HG02970 (cell line): ENCODE measurements at regions not wholly inside any gene's neighbourhood (a gene's known extent, or its start where the extent isn't known, plus 50 kb on each side); places are given as distances from the start of the nearest gene placed in this dataset.
"Not testable (repeated sequence)": the region's sequence is repeated elsewhere in the genome, so short reads cannot be mapped to it uniquely, and the experiment has no call there.

ENCODE experiments used
- ATAC-seq: cut with Tn5 transposase; IDR thresholded peaks from one replicate; pipeline ENCODE4 v1.9.1; 2021; ENCODE audit warnings: mild to moderate bottlenecking, moderate library complexity, moderate number of reproducible peaks; ENCODE audit not compliant: unreplicated experiment, low FRiP score

DNA sequence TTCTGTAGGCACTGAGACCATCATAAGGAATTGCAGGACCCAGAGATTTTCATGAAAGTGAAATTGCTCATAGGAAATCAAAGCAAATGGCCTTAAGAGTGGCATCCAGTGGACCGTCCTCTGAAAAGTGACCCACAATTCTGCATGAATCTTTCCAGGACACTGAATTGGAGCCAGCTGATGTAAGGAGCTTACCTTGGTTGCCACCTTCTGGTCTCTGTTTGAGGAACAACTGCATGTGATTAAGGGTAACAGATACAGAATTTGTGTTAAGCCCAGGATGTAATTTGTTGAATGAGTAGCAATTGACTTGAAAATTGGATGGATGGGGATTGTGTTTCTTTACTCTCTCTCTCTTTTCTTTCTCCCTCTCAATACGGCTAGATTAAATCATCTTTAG, 49.9 kb upstream of the GAS1 start:
- ATAC-seq: no peak

DNA sequence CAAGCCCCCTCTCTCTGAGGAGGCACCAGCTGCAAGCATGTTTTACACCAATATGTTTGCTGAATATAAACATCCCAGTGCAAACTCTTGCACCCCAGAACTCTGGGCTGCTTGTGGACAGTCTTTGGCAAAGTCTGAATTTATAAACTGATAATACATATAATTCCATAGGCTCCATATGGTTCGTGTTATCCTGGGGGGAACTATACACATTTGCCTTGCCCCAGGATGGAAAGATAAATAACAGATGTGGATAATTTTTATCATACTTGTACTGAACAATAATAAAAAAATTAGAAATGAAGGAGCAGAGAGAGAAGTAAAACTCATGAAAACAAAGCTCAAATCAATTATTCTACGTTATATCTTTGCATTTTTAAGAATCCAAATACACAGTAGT, 50.6 kb upstream of the GAS1 start:
- ATAC-seq: no peak

DNA sequence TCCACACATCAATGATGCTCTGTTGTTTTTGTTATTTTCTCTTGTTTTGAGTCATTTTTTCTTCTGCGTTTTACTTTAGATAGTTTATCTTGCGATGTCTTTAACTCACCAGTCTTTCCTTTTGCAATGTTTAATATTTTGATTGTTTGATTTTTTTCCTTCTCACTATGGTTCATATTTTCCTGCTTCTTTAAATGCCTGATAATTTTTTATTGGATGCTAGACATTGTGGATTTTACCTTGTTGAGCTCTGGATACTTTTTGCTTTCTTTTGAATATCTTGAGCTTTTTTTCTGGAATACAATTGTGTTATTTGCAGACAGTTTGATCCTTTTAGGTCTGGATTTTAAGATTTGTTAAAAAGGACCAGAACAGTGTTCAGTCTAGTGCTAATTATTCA, 55.2 kb upstream of the GAS1 start:
- no peak for ATAC-seq

DNA sequence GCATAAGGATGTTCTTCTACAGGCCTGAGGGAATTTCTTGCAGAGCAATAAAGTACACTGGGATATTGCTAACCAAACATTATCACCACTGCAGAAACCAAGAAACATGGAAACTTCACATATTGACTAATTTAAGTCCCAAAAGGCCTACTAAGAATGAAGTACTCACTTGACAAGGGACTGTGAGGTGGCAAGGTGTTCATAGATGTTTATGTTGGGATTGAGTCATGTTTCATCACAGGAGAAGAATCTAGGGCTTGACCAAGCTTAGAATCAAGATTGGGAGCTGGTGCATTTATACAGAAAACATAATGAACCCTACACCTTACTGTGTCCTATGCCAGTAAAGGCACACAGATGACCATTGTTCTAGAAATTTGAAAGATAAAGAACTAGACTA, 56.7 kb upstream of the GAS1 start:
- ATAC-seq: no peak

DNA sequence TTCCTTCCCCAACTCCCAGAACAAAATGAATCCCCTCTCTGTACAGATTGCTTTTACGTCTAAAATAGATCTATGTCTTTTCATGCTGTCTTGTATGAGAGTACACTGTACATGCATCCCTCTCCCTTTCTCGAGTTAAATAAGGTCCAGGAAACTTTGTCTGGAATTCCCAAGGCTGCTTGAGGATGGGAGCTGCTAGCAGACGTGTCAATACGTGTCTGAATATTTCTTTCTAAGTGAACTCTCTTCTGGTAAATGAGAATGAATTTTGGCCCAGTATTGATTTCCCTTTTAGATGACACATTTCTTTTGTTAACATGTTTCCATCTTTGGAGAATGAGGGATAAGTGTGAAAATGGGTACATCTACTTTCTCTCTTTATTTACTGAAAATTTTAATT, 59.6 kb upstream of the GAS1 start:
- no peak for ATAC-seq

DNA sequence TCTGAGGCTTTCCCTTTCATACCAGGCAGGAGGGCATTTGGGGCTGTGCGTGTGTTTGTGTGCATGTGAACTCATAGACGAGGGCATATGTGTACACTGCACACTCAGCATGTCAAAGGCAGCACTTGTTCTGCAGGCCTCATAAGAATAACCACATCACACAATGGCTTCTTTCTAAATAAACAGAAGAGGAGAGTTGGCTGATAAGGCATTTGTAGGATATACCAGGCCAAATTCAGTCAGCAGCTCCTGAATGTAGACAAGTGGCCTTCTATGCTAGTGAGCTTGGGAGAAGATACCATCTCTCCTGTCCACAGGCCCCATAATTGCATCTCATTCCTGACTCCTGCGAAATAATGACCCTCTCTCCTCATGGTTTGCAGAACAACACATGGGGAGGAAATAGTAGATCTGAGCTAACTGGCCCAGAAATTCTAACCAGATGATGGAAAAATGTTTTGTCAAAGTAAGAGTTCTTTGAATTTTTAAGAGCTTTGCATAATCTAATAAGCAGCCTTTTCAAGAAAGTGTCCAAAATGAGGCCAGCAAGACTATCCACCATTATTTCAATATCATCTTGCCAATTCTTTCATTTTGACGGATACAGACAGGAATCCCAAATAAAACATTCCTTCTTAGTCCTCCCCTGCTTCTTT, 60.5 kb upstream of the GAS1 start:
- ATAC-seq: no peak

DNA sequence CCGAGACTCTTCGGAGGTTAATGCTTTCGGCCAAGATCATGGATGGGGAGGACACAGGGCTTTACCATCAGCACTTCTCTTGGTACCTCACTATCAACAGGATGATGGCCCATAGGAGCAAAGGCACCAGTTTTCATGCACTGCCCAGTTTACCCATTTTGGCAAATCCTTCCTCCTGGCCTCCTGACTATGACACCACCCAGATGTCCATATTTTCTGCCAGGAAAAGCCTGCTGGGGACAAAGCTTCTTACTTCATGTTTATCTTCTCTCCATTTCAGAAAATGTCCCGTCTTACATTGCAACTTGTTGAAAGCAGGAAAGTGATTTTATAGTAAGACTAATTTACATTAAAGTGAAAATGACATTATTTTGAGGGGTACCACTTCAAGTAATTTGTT, 61.4 kb upstream of the GAS1 start:
- no peak for ATAC-seq

DNA sequence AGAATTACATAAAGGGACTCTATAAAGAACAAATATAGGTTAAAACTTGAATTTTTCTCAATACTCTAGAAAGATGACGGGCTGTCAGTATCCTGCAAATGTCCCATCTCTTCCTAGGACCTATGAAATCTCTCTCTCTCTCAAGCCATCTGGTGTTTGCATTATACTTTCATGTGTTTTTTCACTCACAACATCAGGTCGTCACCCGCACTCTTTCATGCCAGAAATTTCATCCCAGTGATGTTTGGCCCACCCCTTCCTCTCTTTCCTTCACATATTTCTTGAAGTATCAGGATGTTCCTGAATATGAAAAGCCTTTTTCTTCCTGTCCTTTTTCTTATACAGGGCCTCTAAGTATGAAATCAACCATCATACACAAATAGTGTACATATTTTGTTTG, 63.3 kb upstream of the GAS1 start:
- no peak for ATAC-seq

DNA sequence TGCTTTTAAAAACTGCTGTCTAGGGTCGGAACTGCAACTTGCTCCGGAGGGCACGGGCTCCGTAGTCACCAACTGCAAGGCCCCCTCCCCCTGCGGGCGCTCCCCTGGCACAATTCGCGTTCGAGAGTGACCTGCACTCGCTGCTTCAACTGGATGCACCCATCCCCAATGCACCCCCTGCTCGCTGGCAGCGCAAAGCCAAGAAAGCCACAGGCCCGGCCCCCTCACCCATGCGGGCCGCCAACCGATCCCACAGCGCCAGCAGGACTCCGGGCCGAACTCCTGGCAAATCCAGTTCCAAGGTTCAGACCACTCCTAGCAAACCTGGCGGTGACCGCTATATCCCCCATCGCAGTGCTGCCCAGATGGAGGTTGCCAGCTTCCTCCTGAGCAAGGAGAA, 64.2 kb upstream of the GAS1 start:
- no peak for ATAC-seq

DNA sequence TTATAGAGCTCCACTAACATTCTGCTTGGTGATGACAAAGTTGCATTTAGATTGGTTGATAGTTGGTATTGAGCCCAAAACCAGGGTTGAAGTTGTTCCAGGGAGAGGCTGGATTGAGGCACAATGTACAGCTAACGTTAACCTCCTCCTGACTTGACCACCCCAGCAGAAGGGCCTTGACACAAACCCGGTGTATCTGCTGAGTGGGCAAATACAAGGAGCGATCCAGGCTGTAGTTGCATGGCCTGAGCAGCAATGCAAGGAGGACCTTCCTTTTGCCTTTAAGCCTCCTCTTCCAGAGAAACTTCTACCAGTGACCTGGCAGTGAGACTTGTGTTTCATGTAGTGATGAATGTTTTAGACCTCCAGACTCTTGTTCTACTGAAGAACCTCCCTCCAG, 66.2 kb upstream of the GAS1 start:
- no peak for ATAC-seq

DNA sequence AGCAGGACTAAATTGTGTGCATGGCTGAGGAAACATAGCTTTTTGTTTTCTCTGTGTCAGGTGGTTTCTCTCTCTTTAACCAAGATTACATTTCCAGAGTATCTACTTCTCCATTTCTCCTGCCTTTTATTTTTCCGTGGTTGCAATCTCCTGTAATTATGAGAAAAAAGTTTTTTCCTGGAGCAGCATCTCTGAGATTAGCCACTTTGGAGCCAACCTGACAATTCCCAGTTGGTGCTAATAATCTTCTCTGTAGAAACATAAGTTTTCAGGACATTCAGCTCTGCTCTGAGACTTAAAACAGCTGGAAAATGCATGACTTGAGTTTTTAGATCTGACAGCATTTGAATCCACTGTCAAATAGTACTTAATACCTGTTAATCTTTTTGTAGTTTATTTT, 67.1 kb upstream of the GAS1 start:
- no peak for ATAC-seq

DNA sequence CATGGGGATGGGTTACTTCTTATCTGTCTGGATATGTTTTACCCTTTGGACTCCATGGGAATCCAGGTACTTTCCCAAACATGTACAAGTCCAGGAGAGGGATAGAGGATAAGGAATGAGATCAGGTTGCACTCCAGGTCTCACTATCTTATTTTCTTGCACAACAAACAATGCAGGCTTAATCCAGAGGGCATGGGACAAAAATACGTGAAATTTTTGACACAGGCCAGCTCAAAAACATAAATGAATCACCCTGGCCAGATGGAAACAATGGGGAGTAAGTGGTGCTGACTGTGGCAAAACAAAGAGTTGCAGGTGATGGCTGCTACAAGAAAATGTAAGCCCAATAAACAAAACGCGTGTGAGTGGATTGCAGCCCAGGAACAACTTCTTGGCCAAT, 69.4 kb upstream of the GAS1 start:
- no peak for ATAC-seq

DNA sequence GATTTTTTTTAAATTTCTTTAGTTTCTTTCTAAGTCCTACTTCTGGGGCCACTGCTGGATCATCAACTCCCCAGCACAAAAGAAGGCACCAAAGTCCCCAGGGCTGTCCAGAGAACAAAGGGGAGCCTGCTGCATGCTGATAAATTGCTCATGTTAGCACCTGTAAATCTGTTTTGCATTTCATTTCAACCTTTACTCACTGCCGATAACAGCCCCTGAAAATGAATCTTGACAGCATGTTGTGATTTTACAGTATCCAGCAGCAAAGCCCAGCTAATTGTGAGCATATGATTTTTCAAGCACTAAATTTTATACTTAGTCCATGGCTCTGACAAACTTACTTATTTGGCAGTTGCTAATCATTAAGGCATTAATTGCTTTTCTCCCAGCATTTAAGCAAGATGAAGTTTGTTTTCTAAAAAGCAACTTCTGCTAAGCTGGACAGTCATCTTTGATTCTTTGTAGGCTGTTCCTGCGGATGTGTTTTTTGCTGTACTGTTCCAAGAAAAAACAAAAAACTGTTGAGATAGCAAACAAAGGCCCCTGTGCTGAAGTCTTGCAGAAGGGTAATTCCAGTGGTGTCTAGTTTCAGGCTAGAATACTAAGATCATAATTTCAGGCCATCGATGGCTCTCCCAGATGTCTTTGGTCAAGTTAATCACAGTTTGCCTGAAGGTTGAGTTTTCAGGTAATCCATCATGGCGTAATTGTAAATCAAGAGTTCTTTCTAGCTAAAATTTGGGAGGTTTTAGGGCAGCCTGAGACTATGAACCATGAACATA, 73.1 kb upstream of the GAS1 start:
- ATAC-seq: no peak

DNA sequence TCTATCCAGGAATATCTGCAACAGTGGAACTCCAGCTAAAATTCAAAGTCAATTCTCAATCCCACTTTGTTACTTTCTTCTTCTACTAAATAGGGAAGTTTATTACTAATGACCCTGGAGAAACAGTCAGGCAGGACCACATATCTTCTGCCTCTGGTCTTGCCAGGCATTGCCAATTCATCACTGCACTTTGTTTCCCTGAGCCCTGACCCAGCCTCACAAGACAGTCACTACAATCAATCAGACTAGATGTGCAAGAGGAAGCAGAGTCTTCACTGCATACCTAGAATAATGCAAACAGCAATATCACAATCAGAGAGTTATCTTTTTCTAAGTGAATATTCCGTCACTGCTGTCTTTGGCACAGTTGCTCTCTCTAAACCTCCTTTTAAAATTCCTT, 74.9 kb upstream of the GAS1 start:
- ATAC-seq: no peak

DNA sequence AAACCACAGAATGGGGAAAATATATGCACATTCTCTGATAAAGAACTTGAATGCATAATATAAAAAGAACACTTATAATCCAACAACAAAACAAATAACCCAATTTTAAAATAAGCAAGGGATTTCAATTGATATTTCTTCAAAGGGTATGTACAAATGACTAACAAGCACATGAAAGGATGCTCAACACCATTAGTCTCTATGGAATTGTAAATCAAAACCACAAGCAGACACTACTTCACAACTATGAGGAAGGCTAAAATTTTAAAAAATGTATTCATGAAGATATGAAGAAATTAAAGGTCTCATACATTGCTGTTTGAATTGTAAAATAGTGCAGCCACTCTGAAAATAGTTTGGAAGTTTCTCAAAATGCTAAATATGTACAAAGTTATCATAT, 78.9 kb upstream of the GAS1 start:
- no peak for ATAC-seq

DNA sequence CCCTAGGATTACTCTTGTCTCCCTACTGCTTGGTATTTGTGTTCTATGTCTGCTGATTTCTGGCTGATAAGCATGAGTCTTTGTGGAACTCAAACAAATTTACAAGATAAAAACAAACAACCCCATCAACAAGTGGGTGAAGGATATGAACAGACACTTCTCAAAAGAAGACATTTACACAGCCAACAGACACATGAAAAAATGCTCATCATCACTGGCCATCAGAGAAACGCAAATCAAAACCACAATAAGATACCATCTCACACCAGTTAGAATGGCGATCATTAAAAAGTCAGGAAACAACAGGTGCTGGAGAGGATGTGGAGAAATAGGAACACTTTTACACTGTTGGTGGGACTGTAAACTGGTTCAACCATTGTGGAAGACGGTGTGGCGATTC, 81.5 kb upstream of the GAS1 start:
- not testable (repeated sequence) for ATAC-seq

DNA sequence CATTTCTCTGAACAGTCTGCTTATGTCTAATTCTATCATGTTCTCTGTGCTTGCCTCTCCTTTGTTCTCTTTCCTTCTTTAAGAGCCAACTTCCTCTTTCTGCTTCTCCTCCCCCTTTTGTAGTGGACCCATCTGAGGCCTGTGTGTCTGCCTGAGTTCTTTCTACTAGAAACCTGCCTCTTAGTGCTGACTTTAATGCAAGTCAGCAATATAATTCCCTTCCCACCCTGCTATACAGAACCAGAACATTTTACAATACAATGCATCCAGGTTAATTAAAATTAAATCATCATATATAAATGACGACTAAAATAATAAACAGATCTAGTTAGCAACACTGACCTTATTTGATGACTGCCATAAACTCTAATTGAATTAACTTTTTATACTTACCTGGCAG, 82.6 kb upstream of the GAS1 start:
- ATAC-seq: no peak

DNA sequence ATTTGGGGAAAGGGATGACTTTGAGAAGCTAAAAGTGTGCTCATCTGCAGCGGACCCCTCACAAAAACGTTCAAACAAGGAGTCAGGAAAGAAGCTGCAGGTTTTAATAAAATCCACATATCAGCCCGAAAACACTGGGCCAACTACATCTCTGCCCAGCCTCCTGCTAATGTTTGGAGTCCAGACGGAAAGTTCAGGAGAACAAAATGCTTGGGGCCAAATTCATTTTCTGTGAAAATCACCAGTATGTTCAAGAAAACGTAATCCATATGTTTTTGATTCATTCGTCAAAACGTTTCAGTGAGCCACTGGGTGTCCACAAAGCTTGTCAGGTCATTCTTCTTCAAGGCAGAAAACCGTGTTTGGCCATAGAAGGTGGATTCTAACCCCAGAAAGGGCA, 87.5 kb upstream of the GAS1 start:
- ATAC-seq: no peak

DNA sequence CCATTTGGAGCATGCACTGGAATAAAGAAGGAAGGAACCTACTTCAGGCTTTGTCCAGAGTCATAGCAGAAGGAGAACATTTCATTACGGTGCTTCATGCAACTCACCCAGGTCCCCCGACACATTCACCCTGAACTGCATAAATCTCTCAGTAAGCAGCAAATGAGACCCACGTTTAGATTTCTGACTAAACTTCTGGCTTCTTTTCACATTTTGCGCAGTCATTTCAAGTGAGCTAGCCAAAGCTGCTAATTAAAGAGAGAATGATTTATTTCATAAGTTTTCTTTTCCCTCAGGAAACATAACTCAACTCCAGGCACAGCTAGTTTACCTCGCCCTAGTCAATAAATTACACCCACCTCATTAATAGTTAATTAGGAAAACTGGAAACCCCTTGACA, 88.6 kb upstream of the GAS1 start:
- no peak for ATAC-seq

DNA sequence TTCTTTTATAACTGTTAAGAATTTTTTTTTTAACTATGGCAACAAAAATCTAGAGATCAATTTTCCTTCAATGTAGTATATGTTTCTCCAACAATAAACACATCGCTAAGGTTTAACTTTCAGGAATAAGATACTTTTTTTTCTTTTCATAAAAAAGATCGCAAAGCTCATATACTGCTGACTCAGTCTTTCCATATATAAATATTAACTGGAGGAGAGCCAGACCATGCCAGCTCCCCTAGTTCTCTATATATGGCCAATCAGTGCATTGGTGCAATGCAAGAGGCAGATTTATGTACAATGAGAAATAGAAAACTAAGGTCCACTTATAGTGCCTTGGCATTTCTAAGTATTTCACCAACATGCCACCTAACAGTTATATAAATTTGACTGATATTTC, 89.2 kb upstream of the GAS1 start:
- no peak for ATAC-seq

DNA sequence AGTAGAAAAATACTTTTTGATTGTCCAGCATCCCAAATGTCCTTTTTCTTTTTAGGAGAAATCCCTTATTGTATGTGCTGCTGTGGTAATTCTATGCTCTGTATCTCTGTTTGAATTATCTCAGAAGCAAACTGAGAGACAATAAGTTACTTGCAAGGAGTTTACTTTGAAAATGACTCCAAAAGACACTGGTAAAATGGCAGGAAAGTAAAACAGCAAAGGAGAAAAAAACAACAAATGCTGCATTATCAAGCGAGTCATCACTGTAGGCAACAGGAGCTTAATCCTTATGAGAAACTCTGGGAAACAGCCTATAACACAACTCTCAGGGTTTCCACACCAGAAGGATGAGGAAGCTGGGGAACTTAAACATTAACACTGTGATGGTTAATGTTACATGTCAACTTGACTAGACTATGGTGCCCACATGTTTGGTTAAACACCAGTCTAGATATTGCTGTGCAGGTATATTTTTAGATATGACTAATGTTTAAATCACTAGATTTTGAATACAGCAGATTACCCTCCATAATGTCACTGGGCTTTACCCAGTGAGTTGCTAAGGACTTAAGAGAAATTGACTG, 92.6 kb upstream of the GAS1 start:
- no peak for ATAC-seq

DNA sequence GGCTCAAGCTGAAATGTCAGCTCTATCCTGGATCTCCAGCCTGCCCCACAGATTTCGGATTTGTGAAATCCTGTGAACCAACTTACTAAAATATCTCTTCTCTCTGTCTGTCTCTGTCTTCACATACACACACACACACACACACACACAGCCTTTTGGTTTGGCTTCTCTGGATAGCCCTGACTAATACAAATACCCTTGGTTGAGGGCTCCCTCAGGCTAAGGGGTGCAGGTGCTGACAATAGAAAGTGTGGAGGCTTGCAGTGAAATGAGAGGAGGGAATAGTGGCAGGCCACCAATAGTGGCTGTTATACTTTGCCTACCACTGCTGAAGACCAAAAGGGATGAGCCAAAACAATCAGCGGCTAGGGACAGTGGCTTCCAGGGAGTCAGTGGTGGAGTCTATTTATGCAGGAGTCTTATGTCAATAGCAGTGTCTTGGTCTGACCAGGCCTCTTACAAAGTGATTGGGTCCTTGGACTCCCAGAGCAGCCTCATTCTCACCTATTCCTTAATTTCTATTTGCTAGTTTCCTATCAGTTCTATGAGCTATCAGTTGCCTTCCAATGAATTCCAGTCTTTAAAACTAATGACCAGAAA, 93.2 kb upstream of the GAS1 start:
- no peak for ATAC-seq
